H1 (cell line): ENCODE measurements at regions not wholly inside any gene's neighbourhood (a gene's known extent, or its start where the extent isn't known, plus 50 kb on each side); places are given as distances from the start of the nearest gene placed in this dataset.

ENCODE experiments used
- CTCF ChIA-PET: fragments of 300-600 bp; sonication (Branson Sonifier 250); formaldehyde crosslinking; loops from one replicate; lab custom pipeline; 2021; ENCODE audit not compliant: partially characterized antibody; lab: Charles Lee
- POLR2A ChIA-PET: fragments of 300-600 bp; sonication (Branson Sonifier 250); formaldehyde crosslinking; loops from one replicate; lab custom pipeline; 2021; ENCODE audit warnings: inconsistent platforms; ENCODE audit not compliant: partially characterized antibody; lab: Charles Lee
- DNase-seq, 2 experiments: peaks; one replicate each; pipeline versions ENCODE4 v3.0.0 to v3.0.0-alpha.2; 2010 to 2022; ENCODE audit warnings: low spot score in 2 of 2, low read depth in 1 of 2, mixed read lengths in 1 of 2
- FAIRE-seq: peaks from 2 replicates; lab custom pipeline; 2011; peaks lifted over from hg19 to GRCh38; lab: Jason Lieb, UNC
- H2AFZ ChIP-seq: 2 replicates; pipeline ENCODE4 v1.8.1; 2012; ENCODE audit warnings: low read length, inconsistent platforms
- H2AK5ac ChIP-seq: 2 replicates; pipeline ENCODE4 v1.6.1; 2013; ENCODE audit warnings: low read depth, low read length
- H2BK120ac ChIP-seq: replicated peaks from 2 replicates; pipeline ENCODE3; 2013; ENCODE audit warnings: low read depth, low read length, inconsistent platforms
- H2BK12ac ChIP-seq: 2 replicates; pipeline ENCODE4 v1.6.1; 2013; ENCODE audit warnings: low read depth, low read length
- H2BK15ac ChIP-seq: 2 replicates; pipeline ENCODE4 v1.6.1; 2013; ENCODE audit warnings: low read length
- H2BK20ac ChIP-seq: 2 replicates; pipeline ENCODE4 v1.6.1; 2013; ENCODE audit warnings: low read length
- H2BK5ac ChIP-seq: 2 replicates; pipeline ENCODE4 v1.6.1; 2013; ENCODE audit warnings: low read depth, low read length
- H3K14ac ChIP-seq: 2 replicates; pipeline ENCODE4 v1.6.1; 2013; ENCODE audit warnings: inconsistent platforms; ENCODE audit not compliant: insufficient read length
- H3K18ac ChIP-seq: 2 replicates; pipeline ENCODE4 v1.6.1; 2013; ENCODE audit warnings: low read length; ENCODE audit errors: extremely low read depth
- H3K23ac ChIP-seq: 2 replicates; pipeline ENCODE4 v1.6.1; 2013; ENCODE audit warnings: inconsistent platforms; ENCODE audit not compliant: insufficient read length
- H3K23me2 ChIP-seq: 2 replicates; pipeline ENCODE4 v1.6.1; 2013; ENCODE audit warnings: low read depth, low read length
- H3K27ac ChIP-seq: 2 replicates; pipeline ENCODE4 v1.6.1; 2011; ENCODE audit warnings: low read depth, low read length, inconsistent platforms
- H3K27me3 ChIP-seq, 4 experiments: replicated peaks in 1 of 4; 1 replicate in 1 of 4; 2 replicates in 3 of 4; pipeline versions ENCODE4 v1.6.1 to v1.8.1; 2011 to 2013; ENCODE audit warnings: low read length in 3 of 4, mild to moderate bottlenecking in 3 of 4, inconsistent platforms in 2 of 4, mixed read lengths in 2 of 4, moderate library complexity in 1 of 4; ENCODE audit not compliant: control insufficient read depth in 3 of 4, insufficient read depth in 3 of 4; ENCODE audit errors: extremely low read depth in 1 of 4
- H3K36me3 ChIP-seq, 4 experiments: 2 replicates each; pipeline versions ENCODE4 v1.6.1 to v1.8.1; 2011 to 2013; ENCODE audit warnings: mild to moderate bottlenecking in 4 of 4, low read length in 3 of 4, moderate library complexity in 2 of 4, control low read depth in 1 of 4, inconsistent platforms in 1 of 4; ENCODE audit not compliant: insufficient read depth in 4 of 4, control insufficient read depth in 2 of 4
- H3K4ac ChIP-seq: replicated peaks from 2 replicates; pipeline ENCODE3; 2013; ENCODE audit warnings: low read length, low read depth, mixed read lengths, inconsistent platforms; ENCODE audit not compliant: insufficient read length
- H3K4me1 ChIP-seq, 4 experiments: replicated peaks in 1 of 4; 1 replicate in 1 of 4; 2 replicates in 3 of 4; pipeline versions ENCODE4 v1.6.1 to v1.8.1; 2011 to 2013; ENCODE audit warnings: low read length in 3 of 4, inconsistent platforms in 2 of 4, mixed read lengths in 1 of 4; ENCODE audit not compliant: insufficient read depth in 4 of 4, control insufficient read depth in 3 of 4
- H3K4me2 ChIP-seq, 2 experiments: 2 replicates each; pipeline versions ENCODE4 v1.6.1 to v1.8.1; 2011 to 2013; ENCODE audit warnings: low read depth in 2 of 2, low read length in 2 of 2, control low read depth in 1 of 2, inconsistent platforms in 1 of 2, mild to moderate bottlenecking in 1 of 2; ENCODE audit not compliant: insufficient read depth in 1 of 2
- H3K4me3 ChIP-seq, 4 experiments: fragments of 200-600, 300-600 bp in 1 of 4; sonication (generic), shearing (Covaris generic), sonication (Bioruptor Twin) in 1 of 4; 2 replicates each; pipeline versions ENCODE4 v1.5.1 to v1.8.1; 2011 to 2016; ENCODE audit warnings: low read length in 4 of 4, low read depth in 3 of 4, control low read depth in 2 of 4, inconsistent platforms in 2 of 4, mild to moderate bottlenecking in 2 of 4, mixed read lengths in 1 of 4, moderate library complexity in 1 of 4; ENCODE audit not compliant: insufficient read depth in 2 of 4; ENCODE audit errors: extremely low read depth in 1 of 4
- H3K56ac ChIP-seq: replicated peaks from 2 replicates; pipeline ENCODE3; 2013; ENCODE audit warnings: low read depth, mild to moderate bottlenecking, mixed read lengths, low read length, inconsistent platforms; ENCODE audit not compliant: insufficient read length
- H3K79me1 ChIP-seq: 2 replicates; pipeline ENCODE4 v1.6.1; 2013; ENCODE audit warnings: low read depth, low read length, control low read depth
- H3K79me2 ChIP-seq, 2 experiments: 2 replicates each; pipeline versions ENCODE4 v1.6.1 to v1.8.1; 2012 to 2013; ENCODE audit warnings: low read length in 2 of 2, mild to moderate bottlenecking in 2 of 2, inconsistent platforms in 1 of 2; ENCODE audit not compliant: insufficient read depth in 2 of 2, control insufficient read depth in 1 of 2
- H3K9ac ChIP-seq, 4 experiments: replicated peaks in 1 of 4; 1 replicate in 1 of 4; 2 replicates in 3 of 4; pipeline versions ENCODE4 v1.6.1 to v1.8.1; 2011 to 2013; ENCODE audit warnings: low read depth in 3 of 4, low read length in 3 of 4, control low read depth in 2 of 4, mild to moderate bottlenecking in 2 of 4, moderate library complexity in 2 of 4, inconsistent platforms in 1 of 4; ENCODE audit errors: extremely low read depth in 1 of 4
- H3K9me3 ChIP-seq, 2 experiments: 2 replicates each; pipeline versions ENCODE4 v1.6.1 to v1.8.1; 2012 to 2013; ENCODE audit warnings: mild to moderate bottlenecking in 2 of 2, moderate library complexity in 2 of 2, control low read depth in 1 of 2, inconsistent platforms in 1 of 2, low read depth in 1 of 2, low read length in 1 of 2, mixed read lengths in 1 of 2; ENCODE audit not compliant: insufficient read depth in 2 of 2
- H4K20me1 ChIP-seq, 2 experiments: replicated peaks in 1 of 2; 2 replicates each; pipeline versions ENCODE3 to v1.8.1; 2011 to 2013; ENCODE audit warnings: inconsistent platforms in 2 of 2, low read length in 2 of 2, mild to moderate bottlenecking in 1 of 2; ENCODE audit not compliant: insufficient read depth in 2 of 2, control insufficient read depth in 1 of 2
- H4K5ac ChIP-seq: 2 replicates; pipeline ENCODE4 v1.6.1; 2013; ENCODE audit warnings: low read length, low read depth, mixed read lengths, inconsistent platforms; ENCODE audit not compliant: insufficient read length
- H4K8ac ChIP-seq: 2 replicates; pipeline ENCODE4 v1.8.0; 2013; ENCODE audit warnings: mild to moderate bottlenecking, moderate library complexity, low read length, inconsistent platforms; ENCODE audit not compliant: insufficient read depth; ENCODE audit errors: extremely low read depth
- H4K91ac ChIP-seq: replicated peaks from 2 replicates; pipeline ENCODE3; 2013; ENCODE audit warnings: low read length, mixed read lengths, inconsistent platforms; ENCODE audit not compliant: insufficient read length
- BRCA1 ChIP-seq: IDR thresholded peaks from 2 replicates; pipeline ENCODE4 v1.6.1; 2012; ENCODE audit warnings: low read depth, low read length, improper control_type of control experiment
- CBX5 ChIP-seq: fragments of 300-800, 300-1000 bp; sonication (generic); IDR thresholded peaks from 2 replicates; pipeline ENCODE4 v1.7.1; 2016; ENCODE audit warnings: antibody characterized with exemption, low read length, low read depth
- CEBPB ChIP-seq: IDR thresholded peaks from 2 replicates; pipeline ENCODE4 v1.6.1; 2012; ENCODE audit warnings: low read depth, low read length
- CHD2 ChIP-seq: IDR thresholded peaks from 2 replicates; pipeline ENCODE4 v1.6.1; 2012; ENCODE audit warnings: low read length, improper control_type of control experiment
- CREB1 ChIP-seq: IDR thresholded peaks from 2 replicates; pipeline ENCODE4 v1.6.1; 2012; ENCODE audit warnings: inconsistent platforms
- JUND ChIP-seq: IDR thresholded peaks from 2 replicates; pipeline ENCODE4 v1.6.1; 2011; ENCODE audit warnings: mild to moderate bottlenecking, improper control_type of control experiment, low read length
- NRF1 ChIP-seq: IDR thresholded peaks from 2 replicates; pipeline ENCODE4 v1.6.1; 2011; ENCODE audit warnings: mild to moderate bottlenecking, low read depth, low read length, improper control_type of control experiment
- POU5F1 ChIP-seq: IDR thresholded peaks from 2 replicates; pipeline ENCODE4 v1.6.1; 2011; ENCODE audit warnings: low read depth, mild to moderate bottlenecking, low read length, moderate library complexity
- RFX5 ChIP-seq: IDR thresholded peaks from 2 replicates; pipeline ENCODE4 v1.6.1; 2011; ENCODE audit warnings: low read depth, low read length, improper control_type of control experiment, borderline replicate concordance
- SP2 ChIP-seq: IDR thresholded peaks from 2 replicates; pipeline ENCODE4 v1.6.1; 2012; ENCODE audit warnings: mild to moderate bottlenecking, low read length, inconsistent platforms
- WGBS, 2 experiments: shearing (Covaris generic) in 1 of 2; methylation state at CpG; one replicate each; pipeline versions ENCODE4 v1.1.6 to v1.1.7; 2013 to 2015; ENCODE audit warnings: low lambda C conversion rate in 2 of 2, mixed read lengths in 2 of 2, inconsistent platforms in 1 of 2, low coverage in 1 of 2, missing lambda C conversion rate in 1 of 2; ENCODE audit not compliant: insufficient replicate concordance in 2 of 2, insufficient coverage in 1 of 2, insufficient read length in 1 of 2; ENCODE audit errors: extremely low coverage in 1 of 2, missing lambda C conversion rate in 1 of 2; 5-methylcytosine and 5-hydroxymethylcytosine counted together
- TF ChIP-seq, protein P1 (sequence below): IDR thresholded peaks from 2 replicates; pipeline ENCODE4 v1.6.1; 2011; ENCODE audit warnings: low read depth, mild to moderate bottlenecking, low read length; ENCODE audit not compliant: insufficient read depth

DNA sequence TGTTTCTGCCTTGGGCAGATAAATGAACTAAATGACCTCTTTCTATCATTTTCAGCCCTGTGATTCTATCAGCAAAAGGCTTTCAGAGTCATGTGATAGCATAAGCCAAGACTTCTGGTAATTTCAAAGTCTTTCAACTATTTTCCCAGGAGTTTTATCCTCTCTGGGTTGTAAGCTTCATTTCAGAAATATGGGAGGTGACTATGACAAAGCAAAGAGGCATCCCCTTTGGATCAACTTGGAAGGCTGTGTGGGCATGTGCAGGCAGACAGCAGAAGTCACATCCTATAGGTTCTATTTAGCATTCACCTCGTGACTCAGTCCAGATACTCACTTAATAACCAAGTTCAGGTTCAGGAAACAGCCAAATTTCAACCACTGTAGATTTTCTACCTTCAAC, 149.0 kb upstream of the FST start:
- CTCF ChIA-PET, result interaction anchor here (0.6 to 3.4 kb wide), 2 partner anchors 12 to 232 kb away, joined by 4 to 18 read pairs; no protein-coding TSS in a partner anchor
- 78% methylated on average over 1 of the region's 1 CpG; no CpG with 5 or more reads in 1 of the 2 experiments for WGBS, 2 experiments
- no peak for FAIRE-seq

More for the DNA sequence above, 149.0 kb upstream of the FST start:
- Histone ChIP-seq H3K9ac (no peak overlapping the region), H3K4me2 (no peak overlapping the region), H3K4ac (no peak overlapping the region), H4K5ac (no peak overlapping the region), H3K23ac (no peak overlapping the region), H3K27me3 (no peaks in the 10 kb centered on the region), H3K4me3 (no peak overlapping the region), H3K36me3 (no peaks in the 10 kb centered on the region), H2BK20ac (no peak overlapping the region), H3K79me2 (no peaks in the 10 kb centered on the region), H2BK12ac (no peak overlapping the region), H3K9me3 (no peaks in the 10 kb centered on the region), H2AK5ac (no peak overlapping the region), H2AFZ (peak overlapping the region; percentile 72; the same call in 1 of the 2 replicates), H4K20me1 (no peaks in the 10 kb centered on the region), H2BK15ac (no peak overlapping the region), H3K23me2 (peaks cover 3% of the 10 kb centered on the region; the same call in 1 of the 2 replicates), H3K4me1 (no peaks in the 10 kb centered on the region), H3K79me1 (no peaks in the 10 kb centered on the region), H2BK5ac (no peak overlapping the region), H2BK120ac (no peak overlapping the region), H3K18ac (no peak overlapping the region), H3K14ac (no peak overlapping the region), H3K27ac (no peak overlapping the region), H4K91ac (no peak overlapping the region), H4K8ac (no peak overlapping the region), H3K56ac (no peak overlapping the region)
- no peak for DNase-seq
- TF ChIP-seq JUND, result no peak
- TF ChIP-seq BRCA1, result no peak
- no peak for TF ChIP-seq SP2
- no peak for TF ChIP-seq CHD2
- no peak for TF ChIP-seq RFX5
- TF ChIP-seq, protein P1, sequence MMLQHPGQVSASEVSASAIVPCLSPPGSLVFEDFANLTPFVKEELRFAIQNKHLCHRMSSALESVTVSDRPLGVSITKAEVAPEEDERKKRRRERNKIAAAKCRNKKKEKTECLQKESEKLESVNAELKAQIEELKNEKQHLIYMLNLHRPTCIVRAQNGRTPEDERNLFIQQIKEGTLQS, result no peak
- TF ChIP-seq POU5F1, result no peak
- no peak for TF ChIP-seq CBX5
- no peak for TF ChIP-seq CEBPB
- no peak for TF ChIP-seq NRF1
- TF ChIP-seq CREB1, result no peak
- POLR2A ChIA-PET, result no interaction called here
